Head of caudate nucleus (tissue), 42 donors: ENCODE measurements at regions not wholly inside any gene's neighbourhood (a gene's known extent, or its start where the extent isn't known, plus 50 kb on each side); places are given as distances from the start of the nearest gene placed in this dataset.

Experiments used
- DNase-seq, 42 donors: peaks; one replicate each; pipeline versions ENCODE4 v3.0.0 to v3.0.0-alpha.2; 2020 to 2021; ENCODE audit warnings: mixed read lengths in 7 of 42
- intact Hi-C: fragments of 100-400 bp; cut with DNase I; formaldehyde crosslinking; loops from one replicate; pipeline ENCODE4 v1.15.0; 2022

- no peak for DNase-seq
- intact Hi-C loops = no loop called here
These were observed 247.8 kb downstream of the ENGASE start for GRCh38 chr17:79322211-79323123.

- intact Hi-C loops = no loop called here
- DNase-seq = no peak
These were observed 245.7 kb downstream of the ENGASE start for GRCh38 chr17:79320331-79320730.

GRCh38 chr17:79317916-79318315 is 243.3 kb downstream of the ENGASE start:
- intact Hi-C loops = no loop called here
- no peak for DNase-seq

GRCh38 chr17:79316805-79317204 is 242.2 kb downstream of the ENGASE start:
- DNase-seq = no peak
- intact Hi-C loops = no loop called here

GRCh38 chr17:79315358-79316105 is 240.9 kb downstream of the ENGASE start:
- intact Hi-C loops = no loop called here

GRCh38 chr17:79314617-79315357 is 240.2 kb downstream of the ENGASE start:
- intact Hi-C loops = no loop called here
- no peak for DNase-seq

More at GRCh38 chr17:79315358-79316105, 240.9 kb downstream of the ENGASE start:
- DNase-seq = peak in 5 of 42 donors; percentile 13 to 47 (median 28)

- intact Hi-C loops = no loop called here
- DNase-seq = no peak
These were observed 236.7 kb downstream of the ENGASE start for GRCh38 chr17:79311373-79311772.

- DNase-seq = no peak
- intact Hi-C loops = no loop called here
These were observed 232.0 kb downstream of the ENGASE start for GRCh38 chr17:79306424-79307318.

- no peak for DNase-seq
- intact Hi-C loops = no loop called here
These were observed 231.3 kb downstream of the ENGASE start for GRCh38 chr17:79305768-79306423.

GRCh38 chr17:79305376-79305767 is 230.7 kb downstream of the ENGASE start:
- intact Hi-C loops = no loop called here
- DNase-seq = peak in 1 of 42 donors; percentile 10

GRCh38 chr17:79304884-79305283 is 230.3 kb downstream of the ENGASE start:
- intact Hi-C loops = no loop called here
- DNase-seq = no peak

- intact Hi-C loops = no loop called here
- no peak for DNase-seq
These were observed 229.1 kb downstream of the ENGASE start for GRCh38 chr17:79303641-79304205.

- intact Hi-C loops = no loop called here
- no peak for DNase-seq
These were observed 226.8 kb downstream of the ENGASE start for GRCh38 chr17:79301469-79301868.

- intact Hi-C loops = no loop called here
- no peak for DNase-seq
These were observed 224.7 kb downstream of the ENGASE start for GRCh38 chr17:79299349-79299748.

- no peak for DNase-seq
These were observed 224.2 kb downstream of the ENGASE start for GRCh38 chr17:79298799-79299198.

GRCh38 chr17:79296243-79296642 is 221.6 kb downstream of the ENGASE start:
- intact Hi-C loops = no loop called here
- no peak for DNase-seq

More at GRCh38 chr17:79298799-79299198, 224.2 kb downstream of the ENGASE start:
- intact Hi-C loops = no loop called here

GRCh38 chr17:79295307-79295706 is 220.7 kb downstream of the ENGASE start:
- DNase-seq = no peak
- intact Hi-C loops = no loop called here
